ENCODE measurements at regions not wholly inside any gene's neighbourhood (a gene's known extent, or its start where the extent isn't known, plus 50 kb on each side); places are given as distances from the start of the nearest gene placed in this dataset.

DNA sequence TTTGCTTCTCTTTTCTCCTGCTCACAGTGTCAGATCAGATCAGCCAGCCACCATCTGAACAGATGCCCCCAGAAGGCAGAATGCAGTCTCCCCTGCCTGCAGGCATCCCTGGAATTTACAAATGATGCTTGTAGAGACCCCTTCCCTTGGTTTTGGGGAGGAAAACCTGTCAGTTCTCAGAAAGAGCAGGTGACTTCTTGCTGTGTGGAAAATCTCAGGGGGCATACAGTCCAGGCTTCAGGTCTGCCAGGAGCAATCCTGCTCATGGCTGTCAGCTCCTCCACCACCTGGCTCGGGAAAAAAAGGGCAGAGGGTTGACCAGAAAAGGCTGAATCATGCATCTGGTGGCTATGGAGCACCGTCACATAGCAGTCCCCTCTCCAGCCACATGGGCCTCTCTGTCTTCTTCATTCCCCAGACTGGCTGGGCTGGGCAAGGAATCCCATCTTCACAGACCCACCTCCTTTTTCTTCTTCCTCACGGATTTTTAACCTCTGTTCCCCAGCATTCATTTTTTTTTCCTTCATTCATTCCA is 107.0 kb downstream of the KCNF1 start:
- TF ChIP-seq CTCF (IDR thresholded peaks at IDR 0.05) (no peak), POLR2A (IDR thresholded peaks at IDR 0.05) (no peak), EP300 (IDR thresholded peaks at IDR 0.05) (no peak)

All from ovary (tissue), 3 donors.